A549 (cell line): ENCODE measurements at regions not wholly inside any gene's neighbourhood (a gene's known extent, or its start where the extent isn't known, plus 50 kb on each side); places are given as distances from the start of the nearest gene placed in this dataset.

ENCODE experiments used
- EHMT2 ChIP-seq: fragments of 200-600 bp; sonication (generic); IDR thresholded peaks from 2 replicates; pipeline ENCODE4 v1.6.1; 2016; ENCODE audit warnings: antibody characterized with exemption, low read depth, mild to moderate bottlenecking, moderate library complexity
- KDM1A ChIP-seq: fragments of 200-600 bp; sonication (generic); IDR thresholded peaks from 2 replicates; pipeline ENCODE4 v1.6.1; 2016; ENCODE audit warnings: low read depth, mild to moderate bottlenecking
- SMC3 ChIP-seq: fragments of >200 bp; sonication (Bioruptor Twin); formaldehyde crosslinking; IDR thresholded peaks from 3 replicates; pipeline ENCODE4 v1.6.1; 2018; ENCODE audit warnings: inconsistent platforms
- TF ChIP-seq, protein P1 (sequence below): fragments of >200 bp; sonication (Bioruptor Twin); formaldehyde crosslinking; IDR thresholded peaks from 3 replicates; pipeline ENCODE4 v1.5.1; 2016

DNA sequence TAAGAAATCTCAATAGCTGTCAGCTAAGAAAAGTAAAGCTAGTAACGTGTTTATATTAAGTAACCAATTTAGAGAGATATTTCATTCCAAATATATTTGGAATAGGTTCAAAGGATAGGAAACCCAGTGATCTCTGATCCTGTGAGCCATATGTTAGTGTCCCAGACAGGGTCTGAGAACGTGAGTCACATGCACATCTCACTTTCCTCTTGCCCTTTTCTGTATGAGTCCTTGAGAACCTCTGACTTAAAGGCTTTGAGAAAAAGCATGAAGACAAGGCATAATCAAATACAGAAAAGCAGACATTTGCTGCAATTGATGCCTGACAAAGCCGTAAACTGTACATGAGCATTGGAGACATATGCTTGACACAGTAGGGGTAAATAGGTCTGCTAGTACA lies 655.1 kb upstream of the ADGRL3 start:
- TF ChIP-seq, protein P1, sequence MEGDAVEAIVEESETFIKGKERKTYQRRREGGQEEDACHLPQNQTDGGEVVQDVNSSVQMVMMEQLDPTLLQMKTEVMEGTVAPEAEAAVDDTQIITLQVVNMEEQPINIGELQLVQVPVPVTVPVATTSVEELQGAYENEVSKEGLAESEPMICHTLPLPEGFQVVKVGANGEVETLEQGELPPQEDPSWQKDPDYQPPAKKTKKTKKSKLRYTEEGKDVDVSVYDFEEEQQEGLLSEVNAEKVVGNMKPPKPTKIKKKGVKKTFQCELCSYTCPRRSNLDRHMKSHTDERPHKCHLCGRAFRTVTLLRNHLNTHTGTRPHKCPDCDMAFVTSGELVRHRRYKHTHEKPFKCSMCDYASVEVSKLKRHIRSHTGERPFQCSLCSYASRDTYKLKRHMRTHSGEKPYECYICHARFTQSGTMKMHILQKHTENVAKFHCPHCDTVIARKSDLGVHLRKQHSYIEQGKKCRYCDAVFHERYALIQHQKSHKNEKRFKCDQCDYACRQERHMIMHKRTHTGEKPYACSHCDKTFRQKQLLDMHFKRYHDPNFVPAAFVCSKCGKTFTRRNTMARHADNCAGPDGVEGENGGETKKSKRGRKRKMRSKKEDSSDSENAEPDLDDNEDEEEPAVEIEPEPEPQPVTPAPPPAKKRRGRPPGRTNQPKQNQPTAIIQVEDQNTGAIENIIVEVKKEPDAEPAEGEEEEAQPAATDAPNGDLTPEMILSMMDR, result no peak
- TF ChIP-seq SMC3 (no peak), KDM1A (no peak), EHMT2 (no peak)
